HG03135 (cell line): ENCODE measurements at regions not wholly inside any gene's neighbourhood (a gene's known extent, or its start where the extent isn't known, plus 50 kb on each side); places are given as distances from the start of the nearest gene placed in this dataset.

Experiments
- ATAC-seq: cut with Tn5 transposase; IDR thresholded peaks from one replicate; pipeline ENCODE4 v1.9.1; 2021; ENCODE audit warnings: mild to moderate bottlenecking, moderate library complexity; ENCODE audit not compliant: unreplicated experiment

- ATAC-seq, result no peak
Measured at GRCh38 chr18:71936744-71937143, 607.4 kb downstream of the CBLN2 start.

DNA sequence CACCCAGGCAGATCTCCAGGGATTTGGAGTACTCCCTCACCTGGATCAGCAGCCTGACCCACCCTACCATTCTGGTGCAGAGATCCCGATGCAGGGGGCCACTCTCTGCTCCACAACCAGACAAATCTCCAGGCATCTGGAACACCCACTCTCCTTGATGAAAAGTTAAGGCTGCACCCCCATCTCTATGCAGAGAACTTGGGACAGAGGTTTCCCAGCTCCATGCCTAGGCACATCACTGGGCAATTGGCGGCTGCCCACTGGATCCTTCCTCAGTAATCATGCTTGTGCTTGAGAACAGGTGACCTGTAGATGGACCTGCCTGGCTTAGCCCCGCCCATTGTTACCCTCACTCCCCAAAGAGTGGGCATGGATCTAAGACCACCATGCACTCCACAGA is 624.9 kb downstream of the CBLN2 start:
- no peak for ATAC-seq

- ATAC-seq, result no peak
Measured at GRCh38 chr18:71913641-71914040, 630.5 kb downstream of the CBLN2 start.

DNA sequence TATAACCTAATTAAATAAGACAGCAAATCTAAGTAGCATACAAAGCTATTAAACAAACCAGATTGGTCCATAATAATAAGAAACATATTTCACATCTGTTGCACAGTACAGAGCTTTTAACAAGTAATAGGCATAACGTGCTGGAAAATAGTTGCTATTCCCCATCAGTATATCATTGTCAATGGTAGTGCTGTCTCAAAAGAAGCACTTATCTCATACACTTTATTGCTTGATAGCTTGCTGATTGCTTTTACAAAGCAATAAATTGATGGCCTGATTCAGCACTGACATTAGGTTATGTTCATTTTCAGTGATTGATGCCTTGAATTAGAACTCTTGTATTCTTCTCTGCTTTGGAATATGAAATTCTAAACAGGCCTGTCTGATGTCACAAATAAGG is 641.7 kb downstream of the CBLN2 start:
- ATAC-seq, result no peak

DNA sequence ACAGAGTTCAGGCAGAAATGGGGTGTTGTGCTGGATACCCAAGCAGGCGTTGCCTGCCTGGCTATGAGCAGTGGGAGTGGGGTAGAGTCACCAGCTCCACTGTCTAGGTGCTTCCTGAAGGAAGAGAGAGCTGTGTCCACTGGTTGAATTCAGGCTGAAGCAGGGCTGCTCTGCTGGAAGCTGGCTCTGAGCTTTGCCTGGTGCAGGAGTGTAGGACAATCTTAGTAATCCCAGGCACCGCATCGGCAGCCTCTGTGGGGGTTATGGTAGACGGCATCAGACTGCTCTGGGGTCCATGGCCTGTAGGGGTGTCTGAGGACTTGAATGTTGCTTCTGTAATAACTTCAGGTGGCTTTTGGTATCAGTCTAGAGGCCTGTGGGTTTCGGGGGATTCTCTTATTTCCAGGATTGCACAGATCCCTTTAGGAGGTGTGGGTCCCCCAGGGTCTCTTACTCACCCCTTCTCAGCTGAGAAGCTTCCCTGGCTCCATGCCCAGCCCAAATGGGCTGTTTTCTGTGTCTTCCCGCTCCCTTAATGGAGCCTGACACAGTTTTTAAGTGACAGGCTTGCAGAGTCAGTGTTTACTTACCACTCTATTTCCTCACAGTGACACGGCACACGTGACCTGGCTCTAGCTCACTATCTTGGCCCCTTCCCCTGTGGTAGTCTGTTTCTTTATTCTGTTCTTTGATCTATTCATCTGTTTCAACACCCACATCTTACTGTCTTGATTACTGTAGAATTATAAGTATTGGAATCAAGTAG is 644.3 kb downstream of the CBLN2 start:
- no peak for ATAC-seq

GRCh38 chr18:71899183-71899582 is 645.0 kb downstream of the CBLN2 start:
- no peak for ATAC-seq

GRCh38 chr18:71887509-71887908 is 656.6 kb downstream of the CBLN2 start:
- no peak for ATAC-seq

GRCh38 chr18:71878226-71878625 is 665.9 kb downstream of the CBLN2 start:
- ATAC-seq, result no peak

DNA sequence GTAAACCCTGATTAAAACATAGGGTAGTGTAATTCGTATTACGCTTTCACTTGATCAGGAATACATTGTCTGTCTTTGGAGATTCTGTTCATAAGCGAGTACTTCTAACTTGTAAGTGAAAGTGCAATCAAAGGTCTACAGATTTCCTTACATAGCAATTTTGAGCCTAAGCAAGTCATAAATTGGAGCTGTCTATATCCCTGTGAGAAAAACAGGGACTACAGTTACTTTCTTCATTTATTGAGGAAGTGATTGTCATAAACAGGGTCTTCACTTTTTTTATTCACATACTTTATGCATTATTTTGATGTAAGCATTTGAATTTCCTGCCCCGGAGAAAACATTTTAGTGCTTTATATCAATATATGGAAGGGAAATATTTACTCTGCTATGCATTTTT is 670.4 kb downstream of the CBLN2 start:
- ATAC-seq, result no peak

- no peak for ATAC-seq
Measured at GRCh38 chr18:71865888-71866287, 678.3 kb downstream of the CBLN2 start.

GRCh38 chr18:71850602-71851001 is 693.5 kb downstream of the CBLN2 start:
- ATAC-seq, result no peak

DNA sequence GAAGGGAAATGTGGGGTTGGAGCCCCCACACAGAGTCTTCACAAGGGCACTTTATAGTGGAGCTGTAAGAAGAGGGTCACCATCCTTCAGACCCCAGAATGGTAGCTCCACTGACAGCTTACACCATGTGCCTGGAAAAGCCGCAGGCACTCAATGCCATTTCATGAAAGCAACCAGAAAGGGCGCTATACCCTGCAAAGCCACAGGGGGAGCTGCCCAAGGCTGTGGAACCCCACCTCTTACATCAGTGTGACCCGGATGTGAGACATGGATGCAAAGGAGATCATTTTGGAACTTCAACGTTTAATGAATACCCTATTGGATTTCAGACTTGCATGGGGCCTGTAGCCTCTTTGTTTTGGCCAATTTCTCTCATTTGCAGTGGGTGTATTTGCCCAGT is 694.7 kb downstream of the CBLN2 start:
- ATAC-seq, result no peak

GRCh38 chr18:71846716-71847115 is 697.4 kb downstream of the CBLN2 start:
- no peak for ATAC-seq

DNA sequence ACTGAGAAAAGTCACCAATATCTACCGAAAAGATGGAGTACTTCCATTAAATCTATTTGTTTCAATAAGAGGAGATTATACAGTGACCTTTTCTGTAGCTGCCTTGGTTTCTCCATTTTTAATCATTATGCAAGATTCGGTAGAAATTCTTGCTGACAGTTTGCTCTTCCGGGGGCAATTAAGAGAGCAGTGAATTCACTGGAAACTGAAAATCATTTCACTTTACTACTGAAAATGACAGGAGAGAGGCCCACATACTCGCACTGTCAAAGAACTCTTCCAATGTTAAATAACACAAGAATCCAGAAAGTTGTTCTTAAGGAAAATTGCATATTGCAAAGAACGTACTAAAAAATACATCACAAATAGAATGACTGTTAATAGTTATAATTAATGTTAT is 699.3 kb downstream of the CBLN2 start:
- ATAC-seq, result no peak

DNA sequence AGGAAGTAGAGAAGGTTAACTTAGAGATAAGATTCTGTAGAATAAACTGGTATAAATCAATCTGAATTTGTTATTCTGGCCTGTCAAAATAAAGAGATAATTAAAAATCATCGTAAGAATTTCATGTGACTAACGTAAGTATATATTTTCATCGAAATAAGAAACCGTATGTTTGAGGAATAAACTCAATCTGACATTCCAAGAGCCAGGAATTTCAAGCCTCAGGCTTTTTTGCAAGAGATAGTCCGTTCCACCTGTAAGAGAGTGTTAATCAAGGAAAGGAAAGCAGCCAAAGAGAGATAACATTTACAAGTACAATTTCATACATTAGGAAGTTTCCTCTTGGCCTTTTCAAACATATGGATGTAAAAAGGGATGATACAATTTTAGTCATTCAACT is 701.5 kb downstream of the CBLN2 start:
- ATAC-seq, result no peak

DNA sequence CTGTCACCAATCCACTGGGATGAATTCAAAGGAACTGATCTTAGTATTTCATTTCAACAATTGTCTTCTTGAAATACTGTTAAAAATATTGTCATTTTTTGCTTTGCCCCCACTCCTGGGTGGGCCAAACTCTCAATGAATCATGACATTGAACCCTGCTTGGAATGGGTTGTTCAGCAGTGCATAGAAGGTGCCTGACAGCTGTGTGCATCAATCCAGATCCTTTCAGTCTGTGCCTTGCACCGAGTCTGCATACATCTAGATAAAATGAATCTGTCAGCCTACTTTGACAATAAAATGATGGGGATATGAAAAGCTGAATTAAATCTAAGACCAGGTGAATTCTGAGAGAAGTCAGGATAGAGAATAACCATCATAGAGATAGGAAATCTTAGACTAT is 706.6 kb downstream of the CBLN2 start:
- no peak for ATAC-seq

- ATAC-seq, result no peak
Measured at GRCh38 chr18:71832946-71833617, 711.1 kb downstream of the CBLN2 start.

DNA sequence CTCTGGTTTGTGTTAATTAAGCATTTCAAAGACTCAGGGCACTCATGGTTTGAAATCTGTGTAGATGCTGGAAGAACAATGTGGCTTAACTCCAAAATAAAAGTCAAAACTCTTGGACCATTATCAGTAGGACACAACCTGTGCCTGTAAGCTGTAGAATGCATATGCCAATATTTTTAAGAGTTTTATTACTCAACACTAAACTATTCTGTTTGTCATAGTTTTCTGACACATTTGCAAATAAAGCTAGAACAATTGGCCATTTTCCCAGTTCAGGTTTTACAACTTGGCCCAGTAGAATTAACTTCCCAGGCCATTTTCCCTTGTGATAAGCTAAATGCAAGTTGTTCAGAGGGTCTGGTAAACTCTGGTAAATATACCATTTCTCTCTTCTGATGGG is 713.1 kb downstream of the CBLN2 start:
- ATAC-seq, result no peak

DNA sequence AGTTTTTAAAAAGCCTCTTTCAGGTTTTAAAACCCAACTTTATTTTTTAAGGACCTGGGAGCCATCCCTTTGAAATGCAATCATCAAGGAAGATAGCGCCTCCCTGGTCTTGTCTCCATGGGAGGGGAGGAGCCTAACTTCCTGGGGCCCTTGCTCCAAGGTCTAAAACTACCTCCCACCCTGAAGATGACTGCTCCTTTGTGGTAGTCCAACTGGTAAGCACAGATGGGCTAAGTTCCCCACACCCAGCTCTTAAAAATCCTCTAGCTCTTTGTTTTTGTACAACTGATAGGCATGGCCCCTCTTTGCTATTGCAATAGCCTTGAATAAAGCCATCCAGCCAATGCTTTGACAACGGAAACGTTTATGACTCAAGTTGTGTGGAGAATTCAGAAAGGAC is 716.8 kb downstream of the CBLN2 start:
- ATAC-seq, result no peak

DNA sequence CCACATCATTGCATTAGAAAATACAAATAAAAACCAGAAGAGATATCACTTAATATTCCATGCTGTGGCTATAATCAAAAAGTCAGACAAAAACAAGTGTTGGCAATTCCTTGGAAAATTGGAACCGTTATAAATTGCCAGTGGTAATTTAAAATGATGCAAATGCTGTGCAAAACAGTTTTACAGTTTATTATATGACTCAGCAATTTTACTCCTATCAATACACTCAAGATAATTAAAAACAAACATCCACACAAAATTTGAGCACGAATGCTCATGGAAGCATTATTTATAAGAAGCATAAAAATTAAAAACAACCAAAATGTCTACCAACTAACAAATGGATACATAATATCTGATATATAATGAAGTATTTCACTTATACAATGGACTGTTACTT is 728.8 kb downstream of the CBLN2 start:
- no peak for ATAC-seq

DNA sequence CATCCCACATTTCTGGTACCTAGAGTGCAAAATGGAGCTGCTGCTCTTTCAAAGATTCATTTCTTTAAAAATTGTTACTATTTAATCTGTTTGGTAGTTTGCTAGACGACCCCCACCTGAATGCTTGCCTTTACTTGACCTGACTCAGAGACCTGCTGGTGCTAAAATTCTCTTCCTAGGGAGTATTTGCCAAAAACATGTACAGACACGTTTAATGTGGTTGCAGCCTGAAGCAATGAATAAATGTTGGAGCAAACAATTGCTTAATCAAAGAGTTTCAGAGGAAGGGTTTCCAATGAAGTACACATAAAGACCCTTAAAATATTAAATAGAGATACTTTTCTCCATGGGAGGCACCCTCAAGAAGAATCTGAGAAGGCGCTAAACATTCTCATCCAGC is 734.4 kb downstream of the CBLN2 start:
- no peak for ATAC-seq

GRCh38 chr18:71808616-71809015 is 735.5 kb downstream of the CBLN2 start:
- ATAC-seq, result no peak

- no peak for ATAC-seq
Measured at GRCh38 chr18:71807586-71807985, 736.6 kb downstream of the CBLN2 start.
